ENCODE measurements at regions not wholly inside any gene's neighbourhood (a gene's known extent, or its start where the extent isn't known, plus 50 kb on each side); places are given as distances from the start of the nearest gene placed in this dataset.

DNA sequence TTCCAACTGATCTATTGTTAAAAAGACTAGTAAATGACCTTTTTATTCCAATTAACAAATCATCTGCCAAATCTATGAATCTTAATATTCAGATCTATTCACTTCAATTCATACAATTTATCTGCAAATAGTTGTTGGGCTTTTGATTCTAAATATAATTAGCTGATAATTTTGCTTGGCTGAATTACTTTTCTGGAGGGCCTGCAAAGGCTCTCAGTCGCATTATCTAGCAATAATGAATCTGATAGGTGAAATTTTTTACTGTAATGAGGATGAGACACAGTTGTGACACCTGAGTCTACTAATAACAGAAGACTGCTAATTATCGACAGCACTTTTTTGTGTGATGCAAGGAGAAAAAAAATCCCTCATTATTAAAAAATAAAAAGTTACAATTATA lies 565.1 kb downstream of the ZEB2 start:
- H3K27ac Mint-ChIP-seq (ENCODE audit: unreplicated experiment), result no peak overlapping the region
- no peak for DNase-seq (ENCODE audit: low read depth, low spot score)
- H3K4me1 Mint-ChIP-seq, result peaks cover 5% of the 10 kb centered on the region
- TF ChIP-seq, protein P1, sequence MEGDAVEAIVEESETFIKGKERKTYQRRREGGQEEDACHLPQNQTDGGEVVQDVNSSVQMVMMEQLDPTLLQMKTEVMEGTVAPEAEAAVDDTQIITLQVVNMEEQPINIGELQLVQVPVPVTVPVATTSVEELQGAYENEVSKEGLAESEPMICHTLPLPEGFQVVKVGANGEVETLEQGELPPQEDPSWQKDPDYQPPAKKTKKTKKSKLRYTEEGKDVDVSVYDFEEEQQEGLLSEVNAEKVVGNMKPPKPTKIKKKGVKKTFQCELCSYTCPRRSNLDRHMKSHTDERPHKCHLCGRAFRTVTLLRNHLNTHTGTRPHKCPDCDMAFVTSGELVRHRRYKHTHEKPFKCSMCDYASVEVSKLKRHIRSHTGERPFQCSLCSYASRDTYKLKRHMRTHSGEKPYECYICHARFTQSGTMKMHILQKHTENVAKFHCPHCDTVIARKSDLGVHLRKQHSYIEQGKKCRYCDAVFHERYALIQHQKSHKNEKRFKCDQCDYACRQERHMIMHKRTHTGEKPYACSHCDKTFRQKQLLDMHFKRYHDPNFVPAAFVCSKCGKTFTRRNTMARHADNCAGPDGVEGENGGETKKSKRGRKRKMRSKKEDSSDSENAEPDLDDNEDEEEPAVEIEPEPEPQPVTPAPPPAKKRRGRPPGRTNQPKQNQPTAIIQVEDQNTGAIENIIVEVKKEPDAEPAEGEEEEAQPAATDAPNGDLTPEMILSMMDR (conservative IDR thresholded peaks at IDR 0.05), result no peak
- H3K36me3 Mint-ChIP-seq (ENCODE audit: low read depth), result no peaks in the 10 kb centered on the region
- H3K4me3 Mint-ChIP-seq, result no peak overlapping the region
- H3K9me3 Mint-ChIP-seq, result peaks cover 5% of the 10 kb centered on the region
- no peaks in the 10 kb centered on the region for H3K27me3 Mint-ChIP-seq (ENCODE audit: low read depth)

DNA sequence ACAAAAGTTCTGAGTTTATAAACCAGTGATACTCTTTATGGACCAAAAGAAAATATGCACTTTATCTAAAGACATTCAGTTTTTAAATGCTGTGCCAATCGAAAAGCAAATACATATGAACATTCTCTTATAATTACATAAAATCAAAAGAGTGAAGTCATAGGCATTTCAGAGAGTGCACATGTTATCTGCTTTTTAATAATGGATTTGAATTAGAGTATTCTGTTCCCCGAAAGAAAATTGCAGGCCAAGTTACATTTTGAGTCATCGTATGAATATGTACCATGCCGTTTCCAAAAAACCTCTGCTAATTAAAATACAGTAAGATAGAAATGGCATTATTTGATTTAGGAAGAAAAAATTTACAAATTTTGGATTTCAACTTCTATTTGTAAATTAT lies 565.7 kb downstream of the ZEB2 start:
- H3K27ac Mint-ChIP-seq (ENCODE audit: unreplicated experiment), result no peak overlapping the region
- no peaks in the 10 kb centered on the region for H3K27me3 Mint-ChIP-seq (ENCODE audit: low read depth)
- H3K9me3 Mint-ChIP-seq, result peaks cover 5% of the 10 kb centered on the region
- H3K4me3 Mint-ChIP-seq, result no peak overlapping the region
- H3K36me3 Mint-ChIP-seq (ENCODE audit: low read depth), result no peaks in the 10 kb centered on the region
- no peak for DNase-seq (ENCODE audit: low read depth, low spot score)
- H3K4me1 Mint-ChIP-seq, result peaks cover 5% of the 10 kb centered on the region
- TF ChIP-seq, protein P1 (conservative IDR thresholded peaks at IDR 0.05), result no peak

DNA sequence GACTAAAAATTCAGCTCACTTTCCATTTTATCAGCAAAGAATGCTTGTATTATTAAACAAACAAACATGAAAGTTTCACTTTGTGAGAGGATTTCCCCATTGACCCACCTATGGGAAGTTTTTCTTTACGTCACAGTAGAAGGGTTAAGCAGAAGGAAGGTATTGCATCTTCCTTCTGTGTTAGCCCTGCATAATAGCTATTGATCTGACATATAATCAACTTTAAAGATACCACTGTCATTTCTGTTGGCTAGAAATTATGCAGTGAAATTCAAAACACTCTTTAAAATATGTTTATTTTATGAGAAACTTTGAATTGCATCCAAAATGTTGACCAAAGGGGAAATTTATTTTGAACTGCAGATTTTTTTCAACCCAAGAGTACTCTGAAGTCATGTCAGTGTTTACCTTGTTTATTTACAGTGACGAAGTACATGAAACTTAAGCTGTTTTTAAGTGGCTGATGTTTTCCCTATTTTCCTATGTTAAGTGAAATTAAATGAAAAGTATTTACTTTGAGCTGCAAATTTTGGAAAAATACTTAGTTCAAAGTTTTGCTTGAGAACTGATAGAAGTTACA lies 566.4 kb downstream of the ZEB2 start:
- Mint-ChIP-seq H3K27me3 (ENCODE audit: low read depth) (no peaks in the 10 kb centered on the region), H3K9me3 (peaks cover 3% of the 10 kb centered on the region), H3K4me1 (peaks cover 5% of the 10 kb centered on the region), H3K36me3 (ENCODE audit: low read depth) (no peaks in the 10 kb centered on the region), H3K4me3 (no peak overlapping the region), H3K27ac (ENCODE audit: unreplicated experiment) (no peak overlapping the region)
- TF ChIP-seq, protein P1 (conservative IDR thresholded peaks at IDR 0.05), result no peak
- no peak for DNase-seq (ENCODE audit: low read depth, low spot score)

DNA sequence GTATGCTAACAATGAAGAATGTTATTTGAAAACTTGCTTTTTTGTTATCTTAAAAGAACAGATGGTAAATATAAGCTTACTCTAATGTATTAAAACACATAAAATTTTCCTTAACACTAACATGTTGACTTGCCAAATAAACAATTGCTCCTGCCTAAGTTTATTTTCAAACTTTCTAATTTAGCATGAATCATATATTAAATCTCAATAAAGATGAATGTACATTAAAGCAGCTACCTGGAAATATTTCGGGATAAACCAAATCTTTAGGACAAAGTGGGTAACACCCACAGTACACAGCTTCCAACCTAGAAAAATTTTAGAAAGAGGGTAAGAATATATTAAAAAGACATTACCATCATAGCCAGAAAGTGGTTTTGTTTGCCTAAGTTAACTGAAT lies 567.4 kb downstream of the ZEB2 start:
- Mint-ChIP-seq H3K36me3 (ENCODE audit: low read depth) (no peaks in the 10 kb centered on the region), H3K9me3 (no peaks in the 10 kb centered on the region), H3K4me1 (peaks cover 5% of the 10 kb centered on the region), H3K27me3 (ENCODE audit: low read depth) (no peaks in the 10 kb centered on the region), H3K4me3 (no peak overlapping the region), H3K27ac (ENCODE audit: unreplicated experiment) (no peak overlapping the region)
- TF ChIP-seq, protein P1 (conservative IDR thresholded peaks at IDR 0.05), result no peak
- no peak for DNase-seq (ENCODE audit: low read depth, low spot score)

DNA sequence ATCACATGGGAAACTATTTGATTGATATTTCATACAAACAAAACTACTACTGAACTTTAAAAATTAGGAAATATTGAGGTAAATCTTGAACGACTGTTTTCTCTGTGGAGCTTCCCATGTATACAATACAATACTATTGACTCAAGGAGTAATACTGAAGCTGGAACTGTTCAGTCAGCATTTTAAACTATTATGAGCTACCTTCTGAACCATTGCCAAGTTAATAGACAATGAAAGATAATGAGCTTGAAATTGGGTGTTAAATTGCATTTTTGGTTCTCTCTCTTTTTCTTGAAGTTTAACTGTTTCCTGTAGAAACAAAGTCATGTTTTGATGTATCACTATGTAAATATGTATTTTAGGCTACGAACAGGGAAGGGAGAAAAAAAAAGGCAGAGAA lies 569.2 kb downstream of the ZEB2 start:
- no peak overlapping the region for H3K4me3 Mint-ChIP-seq
- TF ChIP-seq, protein P1 (conservative IDR thresholded peaks at IDR 0.05), result no peak
- H3K4me1 Mint-ChIP-seq, result peaks cover 3% of the 10 kb centered on the region
- no peaks in the 10 kb centered on the region for H3K36me3 Mint-ChIP-seq (ENCODE audit: low read depth)
- H3K9me3 Mint-ChIP-seq, result no peaks in the 10 kb centered on the region
- DNase-seq (ENCODE audit: low read depth, low spot score), result no peak
- no peaks in the 10 kb centered on the region for H3K27me3 Mint-ChIP-seq (ENCODE audit: low read depth)
- no peak overlapping the region for H3K27ac Mint-ChIP-seq (ENCODE audit: unreplicated experiment)

Measured in neural crest cell (in vitro differentiated cells).